ENCODE measurements at regions not wholly inside any gene's neighbourhood (a gene's known extent, or its start where the extent isn't known, plus 50 kb on each side); places are given as distances from the start of the nearest gene placed in this dataset.

DNA sequence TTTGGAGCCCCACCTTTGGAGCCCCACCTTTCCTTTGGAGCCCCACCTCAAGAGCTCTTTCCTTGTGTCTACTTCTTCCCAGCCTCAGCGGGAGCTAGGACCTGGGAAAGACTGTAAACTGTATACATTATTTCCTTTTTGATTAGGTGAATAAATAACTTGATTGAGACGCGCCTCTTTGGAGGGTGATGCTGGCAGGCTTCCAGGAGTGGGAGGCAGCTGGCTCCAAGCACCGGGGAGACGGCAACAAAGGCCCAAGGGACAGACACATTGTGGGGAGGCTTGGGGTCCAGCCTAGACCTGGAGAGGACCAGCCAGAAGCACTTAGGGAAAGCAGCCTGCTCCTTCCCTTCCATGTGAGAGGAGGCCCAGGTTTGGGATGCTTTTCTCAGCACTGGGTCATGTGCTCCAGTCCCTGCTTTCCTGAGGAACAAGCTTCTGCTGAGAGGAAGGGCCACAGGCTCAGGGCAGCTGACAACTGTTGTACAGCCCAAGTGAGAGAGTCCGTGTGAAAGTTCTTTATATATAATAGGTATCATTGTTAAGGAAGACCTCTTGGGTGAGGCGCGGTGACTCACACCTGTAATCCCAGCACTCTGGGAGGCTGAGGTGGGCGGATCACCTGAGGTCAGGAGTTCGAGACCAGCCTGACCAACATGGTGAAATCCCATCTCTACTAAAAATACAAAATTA is 297.2 kb upstream of the SLC14A2 start:
- TF ChIP-seq POLR2A (IDR thresholded peaks at IDR 0.05), result no peak
- TF ChIP-seq, protein P1, sequence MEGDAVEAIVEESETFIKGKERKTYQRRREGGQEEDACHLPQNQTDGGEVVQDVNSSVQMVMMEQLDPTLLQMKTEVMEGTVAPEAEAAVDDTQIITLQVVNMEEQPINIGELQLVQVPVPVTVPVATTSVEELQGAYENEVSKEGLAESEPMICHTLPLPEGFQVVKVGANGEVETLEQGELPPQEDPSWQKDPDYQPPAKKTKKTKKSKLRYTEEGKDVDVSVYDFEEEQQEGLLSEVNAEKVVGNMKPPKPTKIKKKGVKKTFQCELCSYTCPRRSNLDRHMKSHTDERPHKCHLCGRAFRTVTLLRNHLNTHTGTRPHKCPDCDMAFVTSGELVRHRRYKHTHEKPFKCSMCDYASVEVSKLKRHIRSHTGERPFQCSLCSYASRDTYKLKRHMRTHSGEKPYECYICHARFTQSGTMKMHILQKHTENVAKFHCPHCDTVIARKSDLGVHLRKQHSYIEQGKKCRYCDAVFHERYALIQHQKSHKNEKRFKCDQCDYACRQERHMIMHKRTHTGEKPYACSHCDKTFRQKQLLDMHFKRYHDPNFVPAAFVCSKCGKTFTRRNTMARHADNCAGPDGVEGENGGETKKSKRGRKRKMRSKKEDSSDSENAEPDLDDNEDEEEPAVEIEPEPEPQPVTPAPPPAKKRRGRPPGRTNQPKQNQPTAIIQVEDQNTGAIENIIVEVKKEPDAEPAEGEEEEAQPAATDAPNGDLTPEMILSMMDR (IDR thresholded peaks at IDR 0.05), result no peak

All from ovary (tissue), 3 donors.